ENCODE measurements at regions not wholly inside any gene's neighbourhood (a gene's known extent, or its start where the extent isn't known, plus 50 kb on each side); places are given as distances from the start of the nearest gene placed in this dataset.

DNA sequence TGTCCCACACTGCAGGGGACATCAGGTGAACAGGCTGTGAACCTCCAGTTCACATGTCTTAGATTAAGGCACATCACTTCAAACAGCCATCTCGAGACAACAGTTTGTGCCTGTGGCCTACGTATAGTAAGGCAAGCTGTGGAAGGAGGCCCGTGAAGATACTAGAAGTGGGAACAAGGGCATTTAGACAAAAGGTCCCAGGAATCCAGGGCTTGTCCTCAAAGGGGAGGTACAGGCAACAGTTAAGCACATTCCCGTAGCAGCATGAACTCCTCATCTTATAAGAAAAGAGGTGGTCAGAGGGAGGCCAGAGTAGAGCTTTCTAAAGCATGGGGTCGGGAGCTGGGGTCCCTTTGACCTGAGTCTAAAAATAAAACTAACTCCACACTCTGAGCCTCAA, 122.5 kb upstream of the TRPM3 start:
- no peak for TF ChIP-seq CTCF (IDR thresholded peaks at IDR 0.05; ENCODE audit: insufficient read depth, low read depth, low read length)
- no peak for DNase-seq (ENCODE audit: low read depth)
- no peak overlapping the region for H3K4me3 ChIP-seq (ENCODE audit: low read depth, low read length)

- no peak for TF ChIP-seq CTCF (IDR thresholded peaks at IDR 0.05; ENCODE audit: insufficient read depth, low read depth, low read length)
- no peak overlapping the region for H3K4me3 ChIP-seq (ENCODE audit: low read depth, low read length)
- no peak for DNase-seq (ENCODE audit: low read depth)
Measured at GRCh38 chr9:71242081-71242480, 120.7 kb upstream of the TRPM3 start.

GRCh38 chr9:71237051-71237450, 115.6 kb upstream of the TRPM3 start:
- no peak for DNase-seq (ENCODE audit: low read depth)
- no peak overlapping the region for H3K4me3 ChIP-seq (ENCODE audit: low read depth, low read length)
- no peak for TF ChIP-seq CTCF (IDR thresholded peaks at IDR 0.05; ENCODE audit: insufficient read depth, low read depth, low read length)

DNA sequence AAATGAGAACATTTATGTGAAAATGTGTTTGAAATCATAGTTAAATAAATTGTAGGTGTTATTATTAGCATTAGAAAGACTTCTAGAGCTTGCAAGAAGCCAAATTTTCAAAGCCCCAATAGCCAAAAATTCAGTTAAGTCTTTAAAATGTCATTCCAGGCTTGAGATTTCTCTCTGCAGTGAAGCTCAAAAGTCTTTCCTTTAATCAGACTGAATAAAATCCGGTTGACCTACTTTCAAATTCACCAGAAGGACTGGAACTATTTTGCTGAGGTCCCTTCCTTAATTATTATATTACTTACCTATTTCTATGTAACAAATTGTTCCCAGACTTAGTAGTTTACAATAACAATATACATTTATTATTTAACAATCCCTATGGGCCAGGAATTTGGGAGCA, 112.2 kb upstream of the TRPM3 start:
- DNase-seq (ENCODE audit: low read depth): no peak
- TF ChIP-seq CTCF (IDR thresholded peaks at IDR 0.05; ENCODE audit: insufficient read depth, low read depth, low read length): no peak
- no peak overlapping the region for H3K4me3 ChIP-seq (ENCODE audit: low read depth, low read length)

- no peak overlapping the region for H3K4me3 ChIP-seq (ENCODE audit: low read depth, low read length)
- no peak for TF ChIP-seq CTCF (IDR thresholded peaks at IDR 0.05; ENCODE audit: insufficient read depth, low read depth, low read length)
- DNase-seq (ENCODE audit: low read depth): no peak
Measured at GRCh38 chr9:71223953-71224538, 102.6 kb upstream of the TRPM3 start.

GRCh38 chr9:71218774-71219173, 97.4 kb upstream of the TRPM3 start:
- no peak overlapping the region for H3K4me3 ChIP-seq (ENCODE audit: low read depth, low read length)
- no peak for TF ChIP-seq CTCF (IDR thresholded peaks at IDR 0.05; ENCODE audit: insufficient read depth, low read depth, low read length)
- no peak for DNase-seq (ENCODE audit: low read depth)

DNA sequence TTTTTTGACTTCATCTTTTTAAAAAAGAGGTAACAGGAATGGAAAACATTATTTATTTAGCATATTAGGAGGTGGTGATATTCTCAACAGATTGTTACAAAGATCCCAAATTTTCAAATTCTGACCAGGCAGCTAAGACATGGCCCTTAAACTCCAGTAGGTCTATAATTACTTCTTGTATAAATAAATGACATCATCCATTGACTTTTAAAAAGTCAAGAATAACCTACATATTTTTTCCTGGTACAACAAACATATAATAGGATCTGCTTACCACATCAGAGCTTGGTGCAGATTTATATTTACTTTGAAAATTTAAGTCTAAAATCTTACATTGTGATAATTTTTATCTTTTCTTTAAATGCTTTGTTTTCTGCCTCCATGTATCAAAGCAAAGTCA, 92.2 kb upstream of the TRPM3 start:
- no peak for DNase-seq (ENCODE audit: low read depth)
- TF ChIP-seq CTCF (IDR thresholded peaks at IDR 0.05; ENCODE audit: insufficient read depth, low read depth, low read length): no peak
- no peak overlapping the region for H3K4me3 ChIP-seq (ENCODE audit: low read depth, low read length)
